ENCODE measurements at regions not wholly inside any gene's neighbourhood (a gene's known extent, or its start where the extent isn't known, plus 50 kb on each side); places are given as distances from the start of the nearest gene placed in this dataset.

DNA sequence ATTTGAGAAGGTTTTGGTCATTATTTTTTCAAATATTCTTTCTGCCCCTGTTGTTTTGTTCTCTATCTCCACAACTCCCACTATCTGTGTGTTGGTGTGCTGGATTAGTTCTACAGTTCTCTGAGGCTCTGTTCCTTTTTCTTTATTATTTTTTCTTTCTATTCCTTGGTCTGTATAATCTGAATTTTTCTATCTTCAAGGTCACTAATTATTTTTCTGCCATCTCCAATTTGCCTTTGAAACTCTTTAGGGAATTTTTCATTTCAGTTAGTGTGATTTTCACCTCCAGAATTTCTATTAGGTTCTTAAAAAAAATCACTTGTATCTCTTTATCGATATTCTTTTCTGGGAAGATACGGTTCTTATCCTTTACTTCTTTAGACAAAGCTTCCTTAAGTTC is 82.1 kb upstream of the GGTLC1 start:
- in situ Hi-C loops (cut with MboI; ENCODE audit: low sequenced_read_pairs, unreplicated experiment): no loop called here
- DNase-seq (ENCODE audit: low spot score): no peak
- TF ChIP-seq, protein P1, sequence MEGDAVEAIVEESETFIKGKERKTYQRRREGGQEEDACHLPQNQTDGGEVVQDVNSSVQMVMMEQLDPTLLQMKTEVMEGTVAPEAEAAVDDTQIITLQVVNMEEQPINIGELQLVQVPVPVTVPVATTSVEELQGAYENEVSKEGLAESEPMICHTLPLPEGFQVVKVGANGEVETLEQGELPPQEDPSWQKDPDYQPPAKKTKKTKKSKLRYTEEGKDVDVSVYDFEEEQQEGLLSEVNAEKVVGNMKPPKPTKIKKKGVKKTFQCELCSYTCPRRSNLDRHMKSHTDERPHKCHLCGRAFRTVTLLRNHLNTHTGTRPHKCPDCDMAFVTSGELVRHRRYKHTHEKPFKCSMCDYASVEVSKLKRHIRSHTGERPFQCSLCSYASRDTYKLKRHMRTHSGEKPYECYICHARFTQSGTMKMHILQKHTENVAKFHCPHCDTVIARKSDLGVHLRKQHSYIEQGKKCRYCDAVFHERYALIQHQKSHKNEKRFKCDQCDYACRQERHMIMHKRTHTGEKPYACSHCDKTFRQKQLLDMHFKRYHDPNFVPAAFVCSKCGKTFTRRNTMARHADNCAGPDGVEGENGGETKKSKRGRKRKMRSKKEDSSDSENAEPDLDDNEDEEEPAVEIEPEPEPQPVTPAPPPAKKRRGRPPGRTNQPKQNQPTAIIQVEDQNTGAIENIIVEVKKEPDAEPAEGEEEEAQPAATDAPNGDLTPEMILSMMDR (IDR thresholded peaks at IDR 0.05; ENCODE audit: borderline replicate concordance, control extremely low read depth, extremely low read depth, insufficient read depth, missing control alignments): no peak

DNA sequence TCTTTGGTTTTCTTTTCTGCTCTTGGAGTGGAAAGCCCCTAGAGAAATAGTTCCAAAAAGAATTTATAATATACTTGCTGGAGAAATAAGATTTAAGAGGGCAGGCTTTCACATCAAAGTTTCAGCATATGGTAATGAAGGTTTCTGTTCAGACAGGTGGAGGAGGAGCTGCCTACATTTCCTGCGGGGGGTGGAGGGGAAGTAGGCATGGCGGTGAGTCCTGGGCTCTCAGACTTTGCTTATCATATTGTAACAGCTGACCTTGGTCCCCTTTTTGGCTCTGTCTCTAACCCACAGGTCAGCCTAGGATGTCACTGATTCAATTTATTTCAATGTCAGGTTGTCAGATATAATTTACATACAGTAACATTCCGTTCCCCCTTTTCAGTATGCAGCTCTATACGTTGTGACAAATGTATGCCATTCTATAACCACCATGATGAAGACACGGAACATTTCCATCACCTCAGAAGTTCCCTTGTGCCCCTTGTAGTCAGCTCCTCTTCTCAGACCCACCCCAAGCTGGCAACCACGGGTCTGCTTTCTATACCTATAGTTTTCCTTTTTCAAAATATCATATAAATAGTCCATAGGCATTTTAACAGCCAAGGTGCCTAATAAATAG is 77.6 kb upstream of the GGTLC1 start:
- in situ Hi-C loops (cut with MboI; ENCODE audit: low sequenced_read_pairs, unreplicated experiment): no loop called here
- no peak for DNase-seq (ENCODE audit: low spot score)
- TF ChIP-seq, protein P1 (IDR thresholded peaks at IDR 0.05; ENCODE audit: borderline replicate concordance, control extremely low read depth, extremely low read depth, insufficient read depth, missing control alignments): no peak

DNA sequence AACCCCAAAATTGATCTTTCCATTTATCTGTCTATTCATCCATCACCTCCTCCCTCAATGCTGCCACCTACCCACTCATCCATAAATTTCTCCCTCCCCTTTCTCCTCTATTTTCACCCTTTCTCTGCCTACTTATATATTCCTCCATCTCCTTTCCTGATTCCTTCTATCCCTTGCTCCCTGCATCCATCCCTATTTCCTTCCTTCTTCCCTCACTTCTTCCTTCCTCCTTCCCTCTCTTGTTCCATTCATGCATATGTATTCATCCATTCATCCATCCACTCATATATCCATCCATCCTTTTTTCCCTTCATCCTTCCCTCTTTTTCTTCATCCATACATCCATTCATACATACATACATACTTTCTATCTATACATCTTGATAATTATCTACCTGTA is 76.3 kb upstream of the GGTLC1 start:
- DNase-seq (ENCODE audit: low spot score): no peak
- in situ Hi-C loops (cut with MboI; ENCODE audit: low sequenced_read_pairs, unreplicated experiment): no loop called here

DNA sequence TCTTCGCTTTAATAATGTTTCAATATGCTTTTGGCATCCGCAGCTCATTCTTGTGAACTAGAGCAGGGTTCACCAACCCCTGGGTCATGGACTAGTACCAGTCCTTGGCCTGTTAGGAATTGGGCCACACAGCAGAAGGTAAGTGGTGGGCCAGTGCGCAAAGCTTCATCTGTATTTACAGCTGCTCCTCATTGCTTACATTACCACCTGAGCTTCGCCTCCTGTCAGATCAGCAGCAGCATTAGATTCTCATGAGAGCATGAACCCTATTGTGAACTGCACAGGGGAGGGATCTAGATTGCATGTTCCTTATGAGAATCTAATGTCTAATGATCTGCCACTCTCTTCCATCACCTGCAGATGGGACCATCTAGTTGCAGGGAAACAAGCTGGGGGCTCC is 75.5 kb upstream of the GGTLC1 start:
- TF ChIP-seq, protein P1 (IDR thresholded peaks at IDR 0.05; ENCODE audit: borderline replicate concordance, control extremely low read depth, extremely low read depth, insufficient read depth, missing control alignments): no peak
- in situ Hi-C loops (cut with MboI; ENCODE audit: low sequenced_read_pairs, unreplicated experiment): no loop called here
- DNase-seq (ENCODE audit: low spot score): no peak

More for the DNA sequence above, 76.3 kb upstream of the GGTLC1 start:
- TF ChIP-seq, protein P1 (IDR thresholded peaks at IDR 0.05; ENCODE audit: borderline replicate concordance, control extremely low read depth, extremely low read depth, insufficient read depth, missing control alignments): no peak

DNA sequence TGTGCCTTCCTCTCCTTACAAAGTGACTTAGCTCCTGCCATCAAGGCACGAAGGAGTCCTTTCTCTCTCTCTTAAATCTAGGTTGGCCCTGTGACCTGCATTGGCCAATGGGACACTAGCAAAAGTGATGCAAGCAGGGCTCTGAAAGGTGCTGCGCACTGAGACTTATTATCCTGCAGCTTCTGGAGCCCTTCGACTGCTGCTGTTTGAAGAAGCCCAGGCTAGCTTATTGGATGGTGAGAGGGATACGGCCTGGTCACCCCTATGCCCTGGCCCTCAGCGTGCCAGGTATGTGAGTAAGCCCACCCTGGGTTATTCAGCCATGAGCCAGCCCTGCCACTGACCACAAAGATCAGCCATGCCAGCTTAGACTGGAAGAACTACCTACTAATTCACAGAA is 74.5 kb upstream of the GGTLC1 start:
- in situ Hi-C loops (cut with MboI; ENCODE audit: low sequenced_read_pairs, unreplicated experiment): no loop called here
- DNase-seq (ENCODE audit: low spot score): no peak
- TF ChIP-seq, protein P1 (IDR thresholded peaks at IDR 0.05; ENCODE audit: borderline replicate concordance, control extremely low read depth, extremely low read depth, insufficient read depth, missing control alignments): no peak

DNA sequence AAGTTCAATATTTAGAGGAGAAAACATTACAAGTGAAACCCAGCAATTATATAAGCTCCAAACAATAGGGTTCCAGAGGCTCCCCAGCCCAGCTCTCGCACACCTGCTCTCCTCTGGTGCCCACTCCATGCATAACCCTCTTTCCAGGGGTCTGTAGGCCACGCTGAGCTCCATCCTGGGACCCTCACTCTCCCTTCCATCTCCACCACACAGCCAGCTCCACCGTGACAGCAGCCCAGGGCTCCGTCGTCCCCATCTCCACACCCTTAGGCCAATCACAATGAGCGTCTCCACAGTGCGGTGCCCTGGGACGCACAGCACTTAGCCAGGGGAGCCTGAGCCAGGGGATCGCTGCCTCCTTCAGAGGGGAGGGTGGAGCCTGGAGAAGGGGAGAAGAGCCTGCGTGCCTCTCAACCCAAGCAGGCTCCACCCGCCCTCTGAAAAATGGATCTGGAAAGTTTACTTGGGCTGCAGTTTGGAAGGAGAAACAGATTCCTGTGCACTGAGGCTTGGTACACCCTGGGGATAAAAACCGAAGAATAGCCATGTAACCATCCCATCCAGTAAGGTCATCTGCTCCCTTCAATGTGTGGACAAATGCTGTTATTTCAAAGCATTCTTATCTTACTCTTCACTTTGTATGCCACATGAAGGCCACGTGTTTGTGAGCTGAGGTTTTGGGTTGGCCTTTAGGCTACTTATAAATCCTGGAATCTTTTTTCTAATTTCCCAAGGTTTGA is 72.4 kb upstream of the GGTLC1 start:
- in situ Hi-C loops (cut with MboI; ENCODE audit: low sequenced_read_pairs, unreplicated experiment): no loop called here
- TF ChIP-seq, protein P1 (IDR thresholded peaks at IDR 0.05; ENCODE audit: borderline replicate concordance, control extremely low read depth, extremely low read depth, insufficient read depth, missing control alignments): no peak

More for the DNA sequence above, 72.4 kb upstream of the GGTLC1 start:
- DNase-seq (ENCODE audit: low spot score): no peak

Data from GM13976 (cell line).